SK-N-MC (cell line): ENCODE measurements at regions not wholly inside any gene's neighbourhood (a gene's known extent, or its start where the extent isn't known, plus 50 kb on each side); places are given as distances from the start of the nearest gene placed in this dataset.

ENCODE experiments used
- DNase-seq: peaks from one replicate; pipeline ENCODE4 v3.0.0-alpha.2; 2011; ENCODE audit warnings: low read depth, low spot score
- H3K27ac ChIP-seq: fragments of 200-600 bp; sonication (generic); 2 replicates; pipeline ENCODE4 v1.5.1; 2016; ENCODE audit warnings: mixed run types
- H3K36me3 ChIP-seq: fragments of 200-600 bp; sonication (generic); 2 replicates; pipeline ENCODE4 v1.6.1; 2017; ENCODE audit warnings: antibody characterized with exemption, low read length, mixed read lengths; ENCODE audit not compliant: insufficient read depth
- H3K4me3 ChIP-seq: fragments of 200-600 bp; sonication (generic); 2 replicates; pipeline ENCODE4 v1.5.1; 2016
- H3K9ac ChIP-seq: fragments of 200-600 bp; sonication (generic); 2 replicates; pipeline ENCODE4 v1.8.0; 2017; ENCODE audit warnings: mixed run types, mixed read lengths; ENCODE audit not compliant: insufficient read length
- H3K9me3 ChIP-seq: fragments of 200-600 bp; sonication (generic); 2 replicates; pipeline ENCODE4 v1.6.1; 2017; ENCODE audit warnings: low read depth, mild to moderate bottlenecking, antibody characterized with exemption, low read length, moderate library complexity, mixed read lengths
- EZH2 ChIP-seq: fragments of 200-600 bp; sonication (generic); IDR thresholded peaks from one replicate; pipeline ENCODE4 v1.6.1; 2017; ENCODE audit warnings: antibody characterized with exemption
- FOXP2 ChIP-seq: optimal IDR thresholded peaks from 2 replicates; pipeline ENCODE3; 2011; ENCODE audit warnings: mild to moderate bottlenecking, moderate library complexity; ENCODE audit not compliant: insufficient read depth; ENCODE audit errors: extremely low read length, control extremely low read depth
- POLR2AphosphoS5 ChIP-seq: IDR thresholded peaks from 2 replicates; pipeline ENCODE4 v1.6.1; 2012; ENCODE audit warnings: mild to moderate bottlenecking, low read depth, low read length, borderline replicate concordance

DNA sequence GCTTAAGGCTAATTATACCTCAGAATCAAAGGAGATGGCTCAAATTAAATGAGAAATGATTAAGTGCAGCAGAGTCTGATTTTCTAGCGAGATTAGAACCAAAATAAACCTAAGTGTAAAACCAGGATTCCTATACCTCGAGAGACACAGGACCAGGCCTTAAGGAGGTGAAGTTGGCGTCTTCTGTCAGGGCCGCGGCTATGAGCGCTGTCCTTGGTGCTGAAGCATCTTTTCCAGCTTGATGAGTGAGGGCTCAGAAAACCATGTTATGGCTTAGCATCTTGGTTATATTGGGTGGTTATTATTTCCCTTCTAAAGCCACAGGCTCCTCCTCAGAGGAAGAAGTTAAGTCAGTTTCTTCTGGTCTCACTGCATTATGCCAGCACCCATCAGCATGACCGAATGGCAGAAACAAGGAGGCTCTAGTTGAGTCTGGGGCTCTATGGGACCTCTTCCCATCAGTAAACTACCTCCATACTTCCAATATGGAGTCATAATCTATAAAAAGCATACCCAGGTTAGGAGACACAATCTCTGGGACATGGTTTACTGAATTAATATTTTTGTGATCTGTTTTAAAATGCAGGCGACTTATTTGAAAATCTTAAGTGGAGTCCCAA, 120.1 kb upstream of the NMNAT3 start:
- Histone ChIP-seq H3K36me3 (no peaks in the 10 kb centered on the region), H3K4me3 (no peak overlapping the region), H3K9ac (no peak overlapping the region), H3K9me3 (no peaks in the 10 kb centered on the region), H3K27ac (no peak overlapping the region)
- TF ChIP-seq FOXP2 (no peak), EZH2 (no peak), POLR2AphosphoS5 (no peak)
- peak; percentile 28 for DNase-seq

DNA sequence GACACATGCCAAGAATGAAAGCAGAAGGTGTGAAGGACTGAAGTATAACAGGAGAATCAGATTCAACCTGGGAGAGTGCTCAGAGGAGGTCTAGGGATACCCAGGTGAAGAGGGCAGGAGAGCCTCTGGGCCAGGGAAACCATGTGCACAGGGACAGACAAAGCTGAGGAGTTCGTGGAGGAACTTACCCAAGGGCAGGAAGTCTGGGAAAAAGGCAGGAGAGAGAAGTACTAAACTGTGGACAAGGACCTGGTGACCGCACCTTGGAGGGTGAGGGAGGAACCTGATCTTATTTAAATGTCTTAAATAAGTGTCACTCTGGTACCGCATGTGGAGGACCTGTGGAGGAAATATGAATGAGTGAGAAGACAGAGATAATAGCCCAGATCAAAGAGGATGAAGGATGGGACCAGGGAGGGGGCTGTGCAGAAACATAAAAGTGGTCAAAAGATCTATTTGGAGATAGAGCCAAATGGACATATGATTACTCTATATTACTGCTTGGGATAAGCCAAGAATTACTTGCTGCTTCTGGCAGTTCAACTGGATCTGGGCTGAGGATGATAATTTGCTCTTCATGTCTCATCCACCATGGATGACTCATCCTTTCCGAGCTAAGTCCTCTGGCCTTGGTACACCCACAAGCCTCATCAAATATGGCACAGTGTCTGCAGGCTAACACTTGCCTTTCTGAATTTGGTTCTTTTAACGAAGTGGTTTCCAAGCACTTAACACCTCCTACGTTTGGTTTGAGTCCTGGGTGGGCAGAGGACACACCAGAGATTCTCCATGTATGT, 116.9 kb upstream of the NMNAT3 start:
- DNase-seq, result no peak
- H3K4me3 ChIP-seq, result no peak overlapping the region
- no peak overlapping the region for H3K27ac ChIP-seq
- no peaks in the 10 kb centered on the region for H3K36me3 ChIP-seq
- no peak for TF ChIP-seq POLR2AphosphoS5
- no peak for TF ChIP-seq EZH2
- no peak for TF ChIP-seq FOXP2
- no peaks in the 10 kb centered on the region for H3K9me3 ChIP-seq
- no peak overlapping the region for H3K9ac ChIP-seq

- Histone ChIP-seq H3K36me3 (no peaks in the 10 kb centered on the region), H3K9ac (no peak overlapping the region), H3K9me3 (no peaks in the 10 kb centered on the region), H3K27ac (no peak overlapping the region), H3K4me3 (no peak overlapping the region)
- TF ChIP-seq FOXP2 (no peak), EZH2 (no peak), POLR2AphosphoS5 (no peak)
- no peak for DNase-seq
Observed at GRCh38 chr3:139793408-139793807, 115.6 kb upstream of the NMNAT3 start.

GRCh38 chr3:139780593-139780992, 102.8 kb upstream of the NMNAT3 start:
- Histone ChIP-seq H3K36me3 (no peaks in the 10 kb centered on the region), H3K27ac (no peak overlapping the region), H3K4me3 (no peak overlapping the region), H3K9me3 (no peaks in the 10 kb centered on the region), H3K9ac (no peak overlapping the region)
- TF ChIP-seq EZH2, result no peak
- no peak for TF ChIP-seq POLR2AphosphoS5
- TF ChIP-seq FOXP2, result no peak
- no peak for DNase-seq

GRCh38 chr3:139778682-139779233, 101.0 kb upstream of the NMNAT3 start:
- no peak for DNase-seq
- Histone ChIP-seq H3K4me3 (no peak overlapping the region), H3K36me3 (no peaks in the 10 kb centered on the region), H3K27ac (no peak overlapping the region), H3K9me3 (no peaks in the 10 kb centered on the region), H3K9ac (no peak overlapping the region)
- TF ChIP-seq EZH2 (no peak), FOXP2 (no peak)

DNA sequence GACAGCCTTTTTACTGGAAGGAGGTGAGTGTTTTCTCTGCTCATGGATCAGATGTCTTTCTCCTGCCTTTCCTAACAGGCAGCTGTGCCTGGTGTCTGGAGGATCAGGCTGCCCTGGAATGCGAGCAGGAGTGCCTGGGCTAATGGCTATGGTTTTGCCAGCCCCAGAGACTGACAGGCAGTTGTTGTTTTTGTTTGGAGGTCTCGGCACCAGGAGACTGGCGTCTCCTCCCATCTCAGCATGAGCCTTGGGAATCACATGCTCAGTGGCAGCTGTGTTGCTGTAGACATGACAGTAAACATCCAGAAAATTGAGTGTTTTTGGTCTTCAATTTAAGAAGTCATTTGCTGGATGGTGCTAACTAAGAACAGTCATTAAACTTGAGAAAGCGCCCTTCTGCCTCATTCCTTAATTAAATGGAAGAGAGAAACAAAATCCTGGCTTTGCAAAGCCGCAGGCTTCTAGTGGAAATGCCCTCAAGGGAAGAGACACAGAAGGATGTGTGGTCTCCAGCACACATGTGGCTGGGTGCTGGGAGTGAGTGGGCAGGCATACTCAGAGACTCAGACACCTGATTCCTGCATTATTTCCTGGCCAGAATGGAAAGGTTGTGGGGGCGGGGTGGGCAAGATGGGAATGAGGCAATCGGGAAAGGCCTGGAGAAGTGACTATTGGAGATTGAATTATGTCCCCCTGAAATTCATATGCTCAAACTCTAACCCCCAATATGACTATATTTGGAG, 97.0 kb upstream of the NMNAT3 start:
- H3K9me3 ChIP-seq, result no peaks in the 10 kb centered on the region
- no peak overlapping the region for H3K9ac ChIP-seq
- no peaks in the 10 kb centered on the region for H3K36me3 ChIP-seq
- no peak overlapping the region for H3K27ac ChIP-seq
- no peak for TF ChIP-seq EZH2
- TF ChIP-seq FOXP2, result peak; percentile 81
- DNase-seq, result no peak
- H3K4me3 ChIP-seq, result peak overlapping the region; percentile 28

DNA sequence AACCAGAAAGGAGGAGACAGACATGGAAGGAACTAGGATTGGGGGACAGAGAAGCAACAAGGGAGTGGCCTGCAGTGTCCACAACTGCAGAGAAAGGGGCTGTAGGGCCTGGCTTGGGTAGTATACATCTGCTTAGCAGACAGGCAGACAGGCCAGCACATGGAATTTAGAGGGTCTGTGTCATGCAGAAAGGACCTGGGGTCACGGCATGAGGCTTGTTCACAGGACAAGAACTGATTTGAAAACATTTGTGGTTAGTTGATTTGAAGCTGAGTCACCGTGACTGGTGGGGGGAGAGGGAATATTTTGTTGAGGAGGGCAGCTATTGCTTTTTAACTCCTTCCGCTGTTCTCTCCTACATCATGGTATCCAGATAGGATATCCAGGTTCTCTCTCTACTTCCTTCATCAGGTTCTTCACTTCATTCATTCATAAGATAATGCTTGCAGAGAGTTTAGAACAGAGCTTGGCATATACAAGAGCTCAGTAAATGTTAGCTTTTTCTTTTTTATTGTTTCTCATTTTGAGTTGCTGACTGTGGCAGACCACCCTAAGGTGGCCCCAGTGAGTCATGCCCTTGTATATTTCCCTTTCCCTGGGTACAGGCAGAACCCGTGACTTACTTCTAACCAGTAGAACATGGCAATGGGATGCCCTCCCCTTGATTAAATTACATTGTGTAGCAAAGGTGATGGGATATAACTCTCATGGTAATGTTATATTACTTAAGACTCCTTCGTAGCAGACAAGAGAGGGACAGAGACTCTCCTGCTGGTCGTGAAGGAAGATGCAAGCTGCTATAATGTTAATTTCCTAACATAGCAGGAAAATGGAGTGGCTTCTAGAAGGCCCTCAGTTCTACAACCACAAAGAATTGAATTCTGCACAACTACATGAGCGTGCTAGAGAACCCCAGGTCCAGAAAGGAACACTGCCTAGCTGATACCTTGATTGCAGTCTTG, 95.0 kb upstream of the NMNAT3 start:
- TF ChIP-seq EZH2 (no peak), POLR2AphosphoS5 (no peak), FOXP2 (no peak)
- H3K9me3 ChIP-seq, result no peaks in the 10 kb centered on the region
- H3K27ac ChIP-seq, result no peak overlapping the region
- no peak overlapping the region for H3K9ac ChIP-seq
- H3K36me3 ChIP-seq, result no peaks in the 10 kb centered on the region
- no peak overlapping the region for H3K4me3 ChIP-seq
- DNase-seq, result no peak
